IMR-90 (cell line): ENCODE measurements at regions not wholly inside any gene's neighbourhood (a gene's known extent, or its start where the extent isn't known, plus 50 kb on each side); places are given as distances from the start of the nearest gene placed in this dataset.

Experiments used
- ATAC-seq: fragments of 200-7000 bp; cut with Tn5 transposase; 2 replicates; pipeline ENCODE4 v1.9.1; 2020; ENCODE audit warnings: low read depth, mild to moderate bottlenecking, moderate library complexity
- BruUV-seq: library from RNA; stranded (reverse); fragments of 400-500 nt; replicated peaks from 2 replicates; lab custom pipeline; 2021; lab: Mats Ljungman, UMichigan
- CTCF ChIA-PET: fragments of 300-600 bp; formaldehyde crosslinking; extraction: SDS; loops from one replicate; lab custom pipeline; 2021; ENCODE audit warnings: antibody characterized with exemption; lab: Yijun Ruan, JAX
- POLR2A ChIA-PET: fragments of 300-600 bp; sonication (Branson Sonifier 250); formaldehyde crosslinking; loops from one replicate; lab custom pipeline; 2022; ENCODE audit warnings: antibody characterized with exemption; ENCODE audit not compliant: unreplicated experiment; lab: Charles Lee
- DNase-seq: peaks from one replicate; pipeline ENCODE4 v3.0.0; 2013
- H2AFZ ChIP-seq: replicated peaks from 2 replicates; pipeline ENCODE3; 2013; ENCODE audit warnings: low read length, mild to moderate bottlenecking; ENCODE audit not compliant: poor library complexity
- H2AK5ac ChIP-seq: 2 replicates; pipeline ENCODE4 v1.6.1; 2013; ENCODE audit warnings: low read depth, low read length, inconsistent platforms
- H2AK9ac ChIP-seq: replicated peaks from 2 replicates; pipeline ENCODE3; 2013; ENCODE audit warnings: mild to moderate bottlenecking, low read depth, low read length, moderate library complexity; ENCODE audit not compliant: poor library complexity
- H2BK120ac ChIP-seq: 2 replicates; pipeline ENCODE4 v1.6.1; 2013; ENCODE audit warnings: low read depth, low read length, inconsistent platforms
- H2BK15ac ChIP-seq: 3 replicates; pipeline ENCODE4 v1.6.1; 2013; ENCODE audit warnings: low read depth, low read length, inconsistent platforms
- H2BK20ac ChIP-seq: 2 replicates; pipeline ENCODE4 v1.6.1; 2013; ENCODE audit warnings: low read depth, mild to moderate bottlenecking, inconsistent platforms, low read length, moderate library complexity
- H2BK5ac ChIP-seq: 2 replicates; pipeline ENCODE4 v1.6.1; 2013; ENCODE audit warnings: mild to moderate bottlenecking, low read depth, low read length, inconsistent platforms; ENCODE audit not compliant: poor library complexity, severe bottlenecking
- H3K14ac ChIP-seq: replicated peaks from 2 replicates; pipeline ENCODE4 v1.6.1; 2013; ENCODE audit warnings: low read depth, low read length, inconsistent platforms
- H3K18ac ChIP-seq: 2 replicates; pipeline ENCODE4 v1.6.1; 2013; ENCODE audit warnings: low read depth, low read length, control low read depth
- H3K23ac ChIP-seq: 2 replicates; pipeline ENCODE4 v1.6.1; 2013; ENCODE audit warnings: low read depth, low read length, inconsistent platforms
- H3K27ac ChIP-seq: 2 replicates; pipeline ENCODE4 v1.5.1; 2013; ENCODE audit warnings: mild to moderate bottlenecking, control low read depth, low read length; ENCODE audit not compliant: insufficient read depth
- H3K27me3 ChIP-seq: 2 replicates; pipeline ENCODE4 v1.6.1; 2013; ENCODE audit warnings: low read length; ENCODE audit not compliant: control insufficient read depth, insufficient read depth
- H3K36me3 ChIP-seq: 2 replicates; pipeline ENCODE4 v1.6.1; 2013; ENCODE audit warnings: low read length, mixed read lengths; ENCODE audit not compliant: control insufficient read depth, insufficient read depth
- H3K4ac ChIP-seq: 2 replicates; pipeline ENCODE4 v1.6.1; 2013; ENCODE audit warnings: low read depth, low read length, inconsistent platforms
- H3K4me1 ChIP-seq: 2 replicates; pipeline ENCODE4 v1.6.1; 2013; ENCODE audit warnings: low read length, mixed read lengths; ENCODE audit not compliant: control insufficient read depth, insufficient read depth
- H3K4me2 ChIP-seq: 2 replicates; pipeline ENCODE4 v1.6.1; 2013; ENCODE audit warnings: low read depth, mild to moderate bottlenecking, control low read depth, low read length, moderate library complexity
- H3K4me3 ChIP-seq: 2 replicates; pipeline ENCODE4 v1.5.1; 2013; ENCODE audit warnings: low read depth, mild to moderate bottlenecking, control low read depth, low read length, moderate library complexity; ENCODE audit not compliant: insufficient read depth
- H3K56ac ChIP-seq: 2 replicates; pipeline ENCODE4 v1.6.1; 2013; ENCODE audit warnings: low read length, inconsistent platforms; ENCODE audit not compliant: insufficient read depth; ENCODE audit errors: extremely low read depth
- H3K79me1 ChIP-seq, 2 experiments: 2 replicates each; pipeline ENCODE4 v1.6.1; 2013; ENCODE audit warnings: low read length in 2 of 2, inconsistent platforms in 1 of 2, low read depth in 1 of 2
- H3K9ac ChIP-seq: 2 replicates; pipeline ENCODE4 v1.6.1; 2013; ENCODE audit warnings: low read depth, low read length, control low read depth
- H3K9me1 ChIP-seq: 2 replicates; pipeline ENCODE4 v1.6.1; 2013; ENCODE audit warnings: low read length, inconsistent platforms; ENCODE audit not compliant: insufficient read depth
- H3K9me3 ChIP-seq: 2 replicates; pipeline ENCODE4 v1.6.1; 2013; ENCODE audit warnings: low read length; ENCODE audit not compliant: control insufficient read depth, insufficient read depth
- H4K20me1 ChIP-seq: 2 replicates; pipeline ENCODE4 v1.6.1; 2013; ENCODE audit warnings: low read length, inconsistent platforms; ENCODE audit not compliant: insufficient read depth
- H4K5ac ChIP-seq: 2 replicates; pipeline ENCODE4 v1.6.1; 2013; ENCODE audit warnings: mild to moderate bottlenecking, low read depth, low read length, control low read depth
- H4K8ac ChIP-seq, 2 experiments: 2 replicates each; pipeline ENCODE4 v1.6.1; 2013; ENCODE audit warnings: low read depth in 2 of 2, low read length in 2 of 2, control low read depth in 1 of 2, inconsistent platforms in 1 of 2
- H4K91ac ChIP-seq: 2 replicates; pipeline ENCODE4 v1.6.1; 2013; ENCODE audit warnings: low read depth, low read length, inconsistent platforms; ENCODE audit not compliant: insufficient read depth
- BHLHE40 ChIP-seq: fragments of 150-350 bp; IDR thresholded peaks from 2 replicates; pipeline ENCODE4 v1.6.1; 2016; ENCODE audit warnings: mild to moderate bottlenecking, low read depth, low read length
- ELK1 ChIP-seq: fragments of 150-350 bp; IDR thresholded peaks from 2 replicates; pipeline ENCODE4 v1.6.1; 2016; ENCODE audit warnings: low read depth, mild to moderate bottlenecking, low read length, moderate library complexity, borderline replicate concordance
- MAFK ChIP-seq: IDR thresholded peaks from 2 replicates; pipeline ENCODE4 v1.6.1; 2012; ENCODE audit warnings: low read depth, low read length, improper control_type of control experiment
- RAD21 ChIP-seq: IDR thresholded peaks from 2 replicates; pipeline ENCODE4 v1.6.1; 2012; ENCODE audit warnings: low read length, improper control_type of control experiment
- WGBS, 2 experiments: methylation state at CpG; one replicate each; pipeline versions ENCODE4 v1.1.5 to v1.1.7; 2013; ENCODE audit warnings: missing lambda C conversion rate in 2 of 2; ENCODE audit not compliant: insufficient read length in 1 of 2; ENCODE audit errors: extremely low coverage in 2 of 2; 5-methylcytosine and 5-hydroxymethylcytosine counted together
- dilution Hi-C: fragments of 300-500 bp; cut with HindIII; formaldehyde crosslinking; loops from one replicate; pipeline ENCODE4 v1.14.3; 2018; ENCODE audit warnings: low sequenced_read_pairs; ENCODE audit not compliant: unreplicated experiment
- in situ Hi-C: fragments of 300-500 bp; cut with MboI; formaldehyde crosslinking; loops from 3 replicates; pipeline ENCODE4 v1.14.3; 2019; ENCODE audit warnings: low sequenced_read_pairs, inconsistent platforms, mixed read lengths
- intact Hi-C: fragments of 100-400 bp; cut with micrococcal nuclease; formaldehyde crosslinking; loops from 2 replicates; pipeline ENCODE4 v1.10.0; 2022

DNA sequence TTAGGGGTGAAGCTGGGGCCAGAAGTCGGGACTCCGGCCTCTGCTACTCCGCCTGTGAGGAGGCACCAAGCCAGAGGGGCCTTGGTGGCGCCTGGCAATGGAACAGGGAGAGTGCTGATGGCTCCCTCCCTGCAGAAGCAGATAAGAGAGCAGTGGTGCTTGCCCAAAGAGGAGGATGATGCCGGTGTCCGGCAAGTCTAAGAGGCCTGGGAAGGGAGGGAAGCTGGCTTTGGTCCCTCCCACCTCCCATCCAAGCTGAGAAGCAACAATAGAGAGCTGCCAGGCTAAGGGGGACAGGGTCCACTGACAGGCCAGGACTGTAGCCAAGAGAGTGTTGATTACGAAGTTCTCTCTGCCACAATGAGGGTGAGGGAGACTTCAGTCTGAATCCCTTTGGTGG, 479.5 kb downstream of the TNS1 start:
- H4K20me1 ChIP-seq: no peaks in the 10 kb centered on the region
- H2BK20ac ChIP-seq: no peak overlapping the region
- no peak overlapping the region for H3K23ac ChIP-seq
- H3K18ac ChIP-seq: no peak overlapping the region
- no peak overlapping the region for H2AK9ac ChIP-seq
- no peak overlapping the region for H4K8ac ChIP-seq
- intact Hi-C loops: no loop called here
- no peak overlapping the region for H4K91ac ChIP-seq
- in situ Hi-C loops: loop anchor here (25.0 kb wide), 1 partner anchor 1011 kb away; no protein-coding TSS in a partner anchor
- no TSS peak for BruUV-seq
- H3K27ac ChIP-seq: no peak overlapping the region
- ChIA-PET POLR2A (no interaction called here), CTCF (no interaction called here)
- ATAC-seq (no peak), DNase-seq (no peak)
- H2AK5ac ChIP-seq: no peak overlapping the region
- no peak overlapping the region for H2BK120ac ChIP-seq
- dilution Hi-C loops: loop anchor here (25.0 kb wide), 2 partner anchors 836 to 1011 kb away; partner anchors contain the start of gene IGFBP5
- peaks cover 5% of the 10 kb centered on the region for H3K27me3 ChIP-seq
- H3K56ac ChIP-seq: no peak overlapping the region
- no peak overlapping the region for H2BK15ac ChIP-seq
- no peaks in the 10 kb centered on the region for H3K79me1 ChIP-seq
- no peaks in the 10 kb centered on the region for H3K9me3 ChIP-seq
- H4K5ac ChIP-seq: no peak overlapping the region
- H2AFZ ChIP-seq: no peak overlapping the region
- no peaks in the 10 kb centered on the region for H3K9me1 ChIP-seq
- no peak overlapping the region for H3K4me3 ChIP-seq
- H3K9ac ChIP-seq: no peak overlapping the region
- no peak overlapping the region for H3K4me2 ChIP-seq
- H3K36me3 ChIP-seq: no peaks in the 10 kb centered on the region
- no CpG with 5 or more reads among the region's 7 CpGs for WGBS, 2 experiments
- TF ChIP-seq MAFK (no peak), BHLHE40 (no peak), ELK1 (no peak), RAD21 (no peak)
- H3K4me1 ChIP-seq: no peaks in the 10 kb centered on the region
- no peak overlapping the region for H2BK5ac ChIP-seq
- no peak overlapping the region for H3K4ac ChIP-seq
- no peak overlapping the region for H3K14ac ChIP-seq
